OCI-LY7 (cell line): ENCODE measurements at regions not wholly inside any gene's neighbourhood (a gene's known extent, or its start where the extent isn't known, plus 50 kb on each side); places are given as distances from the start of the nearest gene placed in this dataset.

Source experiments
- EZH2phosphoT487 ChIP-seq: fragments of 200-600 bp; sonication (generic); IDR thresholded peaks from 2 replicates; pipeline ENCODE4 v1.6.1; 2018; ENCODE audit warnings: low read depth, borderline replicate concordance, mild to moderate bottlenecking, mixed run types, antibody characterized with exemption, low read length, moderate library complexity, mixed read lengths
- TF ChIP-seq, protein P1 (sequence below): fragments of 200-600 bp; sonication (generic); conservative IDR thresholded peaks from 2 replicates; pipeline ENCODE4 v1.5.1; 2014; ENCODE audit warnings: mild to moderate bottlenecking, antibody characterized with exemption, low read length, moderate library complexity, mixed read lengths

DNA sequence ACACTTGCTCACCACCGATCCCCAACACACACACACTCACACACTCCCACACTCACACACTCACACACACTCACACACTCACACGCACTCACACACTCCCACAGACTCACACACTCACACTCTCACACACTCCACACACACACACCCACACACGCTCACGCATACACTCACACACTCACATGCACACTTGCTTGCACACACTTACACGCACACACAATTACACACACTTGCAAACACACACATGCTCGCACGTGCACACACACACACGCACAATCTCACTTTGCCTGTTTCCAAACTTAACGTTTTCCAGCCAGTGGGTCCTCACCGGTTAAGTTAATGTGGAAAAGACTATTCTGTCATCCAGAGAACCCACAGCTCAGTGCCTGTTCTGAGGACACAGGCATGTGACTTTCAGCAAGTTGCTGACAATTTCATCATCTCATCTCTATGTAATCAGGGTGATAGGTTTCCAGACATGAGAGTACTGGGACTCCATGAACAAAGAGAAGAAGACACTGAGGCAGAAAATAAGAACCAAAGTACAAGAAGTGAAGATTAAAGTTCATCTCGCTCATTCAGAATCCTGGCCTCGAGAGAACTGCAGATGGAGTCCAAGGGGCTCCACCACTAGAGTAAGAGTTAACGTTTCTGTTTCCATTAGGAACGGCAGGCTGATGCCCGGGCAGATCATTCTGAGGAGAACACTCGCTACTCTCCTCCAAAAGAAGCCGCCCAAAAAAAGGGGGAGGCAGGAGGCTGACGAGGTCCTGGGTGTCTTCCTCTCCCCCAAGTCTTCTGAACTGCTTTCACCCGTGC lies 153.2 kb upstream of the FRG1 start:
- TF ChIP-seq, protein P1, sequence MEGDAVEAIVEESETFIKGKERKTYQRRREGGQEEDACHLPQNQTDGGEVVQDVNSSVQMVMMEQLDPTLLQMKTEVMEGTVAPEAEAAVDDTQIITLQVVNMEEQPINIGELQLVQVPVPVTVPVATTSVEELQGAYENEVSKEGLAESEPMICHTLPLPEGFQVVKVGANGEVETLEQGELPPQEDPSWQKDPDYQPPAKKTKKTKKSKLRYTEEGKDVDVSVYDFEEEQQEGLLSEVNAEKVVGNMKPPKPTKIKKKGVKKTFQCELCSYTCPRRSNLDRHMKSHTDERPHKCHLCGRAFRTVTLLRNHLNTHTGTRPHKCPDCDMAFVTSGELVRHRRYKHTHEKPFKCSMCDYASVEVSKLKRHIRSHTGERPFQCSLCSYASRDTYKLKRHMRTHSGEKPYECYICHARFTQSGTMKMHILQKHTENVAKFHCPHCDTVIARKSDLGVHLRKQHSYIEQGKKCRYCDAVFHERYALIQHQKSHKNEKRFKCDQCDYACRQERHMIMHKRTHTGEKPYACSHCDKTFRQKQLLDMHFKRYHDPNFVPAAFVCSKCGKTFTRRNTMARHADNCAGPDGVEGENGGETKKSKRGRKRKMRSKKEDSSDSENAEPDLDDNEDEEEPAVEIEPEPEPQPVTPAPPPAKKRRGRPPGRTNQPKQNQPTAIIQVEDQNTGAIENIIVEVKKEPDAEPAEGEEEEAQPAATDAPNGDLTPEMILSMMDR: no peak
- TF ChIP-seq EZH2phosphoT487: no peak
